Panc1 (cell line): ENCODE measurements at regions not wholly inside any gene's neighbourhood (a gene's known extent, or its start where the extent isn't known, plus 50 kb on each side); places are given as distances from the start of the nearest gene placed in this dataset.

Experiments
- CTCF ChIP-seq: fragments of 450-650 bp; IDR thresholded peaks from 2 replicates; pipeline ENCODE4 v1.5.1; 2017; ENCODE audit warnings: mild to moderate bottlenecking
- POLR2AphosphoS5 ChIP-seq: IDR thresholded peaks from 2 replicates; pipeline ENCODE4 v1.6.1; 2012; ENCODE audit warnings: mild to moderate bottlenecking, low read depth, low read length, moderate library complexity
- REST ChIP-seq, 2 experiments: IDR thresholded peaks; 2 replicates each; pipeline ENCODE4 v1.6.1; 2011 to 2012; ENCODE audit warnings: low read depth in 2 of 2, control low read depth in 1 of 2, low read length in 1 of 2, mild to moderate bottlenecking in 1 of 2, moderate library complexity in 1 of 2; ENCODE audit not compliant: insufficient read depth in 1 of 2
- SIN3A ChIP-seq: IDR thresholded peaks from 2 replicates; pipeline ENCODE4 v1.6.1; 2012; ENCODE audit warnings: low read depth, mild to moderate bottlenecking, low read length, moderate library complexity, borderline replicate concordance; ENCODE audit not compliant: insufficient read depth

- TF ChIP-seq CTCF (no peak), POLR2AphosphoS5 (no peak), REST (IDR thresholded peaks at IDR 0.05; ENCODE audit: insufficient read depth in 1 of 2, low read depth in 2 of 2, low read length in 1 of 2) (no peak), SIN3A (no peak)
These were observed 253.2 kb upstream of the SMIM30 start for GRCh38 chr7:113371416-113372043.
